T47D (cell line): ENCODE measurements at regions not wholly inside any gene's neighbourhood (a gene's known extent, or its start where the extent isn't known, plus 50 kb on each side); places are given as distances from the start of the nearest gene placed in this dataset.

ENCODE experiments used
- DNase-seq, 2 experiments: peaks; one replicate each; pipeline versions ENCODE4 v3.0.0 to v3.0.0-alpha.2; 2011 to 2012; ENCODE audit warnings: low read depth in 1 of 2, low spot score in 1 of 2
- JUND ChIP-seq: IDR thresholded peaks from 2 replicates; pipeline ENCODE4 v1.6.1; 2012; ENCODE audit warnings: low read depth
- in situ Hi-C: cut with HindIII; loops from 2 replicates; pipeline ENCODE4 v1.10.0; 2016; ENCODE audit warnings: low sequenced_read_pairs, low pct_unique_long_range_greater_than_20kb

DNA sequence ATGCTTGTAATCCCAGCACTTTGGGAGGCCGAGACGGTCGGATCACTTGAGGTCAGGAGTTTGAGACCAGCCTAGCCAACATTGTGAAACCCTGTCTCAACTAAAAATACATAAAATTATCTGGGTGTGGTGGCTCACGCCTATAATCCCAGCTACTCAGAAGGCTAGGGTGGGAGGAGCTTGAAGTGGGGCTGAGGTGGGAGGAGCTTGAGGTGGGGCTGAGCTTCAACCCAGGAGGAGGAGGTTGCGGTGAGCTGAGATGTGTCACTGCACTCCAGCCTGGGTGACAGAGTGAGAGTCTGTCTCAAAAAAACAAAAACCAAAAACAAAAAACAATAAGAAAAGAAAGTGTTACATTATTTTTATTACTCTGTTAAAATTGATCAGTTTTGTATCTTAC, 1164.4 kb upstream of the IGFBP7 start:
- no peak for DNase-seq
- in situ Hi-C loops, result no loop called here
- TF ChIP-seq JUND, result no peak

DNA sequence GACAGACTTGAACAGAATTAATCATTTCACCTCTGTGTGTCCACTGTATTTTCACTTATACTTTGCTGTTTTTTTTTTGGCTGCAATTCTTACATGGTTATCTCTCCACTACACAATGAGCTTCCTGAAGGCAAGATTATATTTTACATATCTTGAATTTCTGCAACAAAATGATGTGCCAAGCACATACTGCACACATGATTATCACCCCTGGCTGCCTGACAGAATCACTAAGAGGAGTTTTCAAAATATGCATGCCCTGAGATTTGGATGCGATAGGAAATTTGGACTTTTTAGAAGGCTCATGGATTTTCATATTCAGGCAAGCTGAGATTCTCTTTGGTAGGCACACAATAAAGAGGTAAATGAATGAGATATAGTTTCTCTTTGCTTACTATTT, 1162.1 kb upstream of the IGFBP7 start:
- DNase-seq, result no peak
- in situ Hi-C loops, result no loop called here
- TF ChIP-seq JUND, result no peak

DNA sequence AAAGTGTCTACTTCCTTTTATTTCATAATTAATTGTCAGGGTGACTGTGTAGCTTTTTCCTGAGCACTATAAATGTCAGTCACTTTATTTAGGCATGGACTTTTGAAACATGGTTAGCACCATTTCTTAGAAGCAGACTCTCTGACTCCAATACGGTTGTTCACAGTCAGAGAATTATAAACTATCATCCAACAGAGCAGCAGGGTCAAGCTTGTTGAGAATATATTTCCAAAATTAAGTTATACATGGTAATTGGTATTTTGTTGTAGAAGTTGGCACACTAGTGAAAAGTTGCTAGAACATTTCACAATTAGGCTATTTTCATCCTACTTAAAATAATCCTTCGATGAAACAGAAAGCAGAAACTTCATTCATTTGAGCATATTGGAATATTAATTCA, 1155.5 kb upstream of the IGFBP7 start:
- TF ChIP-seq JUND, result no peak
- no peak for DNase-seq
- in situ Hi-C loops, result no loop called here

DNA sequence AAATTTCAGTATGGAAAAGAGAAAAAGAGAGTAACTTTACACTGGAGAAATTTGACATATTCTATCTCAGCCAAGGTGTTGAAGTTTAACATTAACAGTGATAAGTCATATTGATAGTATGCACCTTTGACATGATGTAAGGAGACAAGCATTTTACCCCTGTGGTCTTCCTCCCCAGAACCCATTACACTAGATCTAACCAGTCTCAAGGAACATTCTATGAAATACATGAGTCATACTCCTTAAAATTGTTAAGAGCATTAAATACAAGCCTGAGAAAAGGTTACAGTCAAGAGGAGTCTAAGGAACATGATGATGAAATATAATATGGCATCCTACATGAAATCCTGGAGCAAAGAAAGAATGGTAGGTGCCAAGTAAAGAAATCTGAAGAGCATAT, 1151.3 kb upstream of the IGFBP7 start:
- in situ Hi-C loops, result no loop called here
- DNase-seq, result no peak
- TF ChIP-seq JUND, result no peak

DNA sequence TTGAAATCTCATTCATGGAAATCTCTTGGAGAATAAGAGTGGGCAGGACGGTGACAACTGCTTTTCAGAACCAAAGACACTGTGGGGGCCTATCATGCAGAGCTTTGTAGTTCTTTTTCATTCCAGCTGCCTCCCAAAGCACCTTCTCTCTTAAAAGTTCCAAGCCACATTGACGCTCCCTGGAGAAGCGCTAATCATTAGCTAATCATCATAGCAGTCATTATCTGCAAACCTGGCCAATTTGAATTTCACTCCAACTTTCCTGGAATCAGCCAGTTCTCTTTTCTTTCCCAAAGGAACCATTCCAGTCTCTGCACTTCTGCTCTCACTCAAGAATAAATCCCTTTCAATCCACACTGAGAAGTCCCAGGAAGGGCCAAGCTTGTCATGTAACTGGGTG, 1144.1 kb upstream of the IGFBP7 start:
- in situ Hi-C loops, result no loop called here
- TF ChIP-seq JUND, result no peak

DNA sequence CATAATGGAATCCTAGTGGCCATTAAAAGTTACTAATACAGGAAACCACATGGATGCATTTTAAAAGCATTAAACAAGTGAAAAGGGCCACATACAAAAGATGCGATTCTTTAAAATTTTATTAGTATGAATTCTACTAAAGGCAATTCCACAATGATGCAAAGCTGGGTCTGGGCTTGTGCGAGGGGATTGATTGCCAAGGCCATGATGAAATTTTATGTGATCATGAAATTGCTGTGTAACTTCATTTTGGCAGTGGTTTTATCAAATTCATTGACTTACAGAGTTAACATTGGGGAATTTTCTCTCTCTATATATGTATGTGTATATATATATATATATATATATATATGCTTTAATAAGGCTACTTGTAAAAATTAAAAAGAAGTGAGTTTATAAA, 1142.5 kb upstream of the IGFBP7 start:
- no peak for TF ChIP-seq JUND
- DNase-seq, result no peak
- in situ Hi-C loops, result no loop called here

More for the DNA sequence above, 1144.1 kb upstream of the IGFBP7 start:
- DNase-seq, result no peak

DNA sequence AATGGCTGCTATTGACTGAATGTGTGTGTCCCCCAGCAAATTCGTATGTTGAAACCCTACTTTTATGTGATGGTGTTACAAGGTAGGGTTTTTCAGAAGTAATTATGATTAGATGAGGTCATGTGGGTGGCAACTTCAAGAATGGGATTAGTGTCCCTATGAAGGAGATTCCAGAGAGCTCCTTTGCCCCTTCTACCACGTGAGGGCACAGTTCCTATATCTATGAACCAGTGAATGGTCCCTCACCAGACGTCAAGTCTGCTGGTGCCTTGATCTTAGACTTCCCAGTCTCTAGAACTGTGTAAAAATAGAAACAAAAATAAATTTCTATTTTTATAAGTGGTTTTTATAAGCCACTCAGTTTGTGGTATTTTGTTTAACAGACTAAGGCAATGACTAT, 1137.6 kb upstream of the IGFBP7 start:
- in situ Hi-C loops, result no loop called here
- no peak for TF ChIP-seq JUND
- DNase-seq, result peak in 1 of 2 experiments; percentile 61

DNA sequence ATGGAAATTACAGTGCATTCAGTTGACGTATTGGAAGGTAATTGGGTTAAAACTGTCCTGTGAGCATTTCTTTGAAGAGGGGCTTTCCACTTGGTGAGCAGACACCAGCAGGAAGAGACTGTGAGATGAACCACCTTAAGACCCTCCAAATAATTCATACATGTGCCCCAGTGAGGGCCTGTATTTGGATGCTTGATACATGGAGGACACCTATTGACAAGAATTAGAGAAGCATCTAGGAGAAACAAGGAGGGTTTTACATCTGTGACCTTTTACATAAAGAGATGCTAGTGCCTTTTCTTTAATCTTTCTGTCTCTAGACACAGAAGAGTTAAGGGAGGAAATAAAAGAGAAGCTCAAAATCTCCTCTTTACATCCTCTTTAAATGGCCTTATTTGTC, 1115.3 kb upstream of the IGFBP7 start:
- no peak for TF ChIP-seq JUND
- in situ Hi-C loops, result no loop called here
- no peak for DNase-seq

DNA sequence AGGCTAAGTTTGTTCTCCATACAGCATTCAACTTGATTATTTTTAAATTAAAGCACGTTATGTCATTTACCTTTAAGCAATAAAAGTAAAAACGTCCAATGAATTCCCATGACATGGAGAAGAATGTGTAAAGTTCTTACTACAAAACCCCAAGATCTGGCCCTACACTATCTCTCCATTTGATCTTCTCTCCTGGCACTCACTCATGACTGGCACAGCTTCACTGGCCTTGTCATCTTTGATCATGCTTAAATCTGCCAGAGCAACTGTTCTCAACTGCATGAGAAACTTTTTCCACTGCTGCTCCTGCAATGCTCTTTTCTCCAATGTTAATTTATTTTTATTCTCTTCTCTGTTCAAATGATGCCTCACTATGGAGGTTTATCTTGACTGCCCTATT, 1109.0 kb upstream of the IGFBP7 start:
- TF ChIP-seq JUND, result no peak
- peak in 1 of 2 experiments; percentile 6 for DNase-seq
- in situ Hi-C loops, result no loop called here

DNA sequence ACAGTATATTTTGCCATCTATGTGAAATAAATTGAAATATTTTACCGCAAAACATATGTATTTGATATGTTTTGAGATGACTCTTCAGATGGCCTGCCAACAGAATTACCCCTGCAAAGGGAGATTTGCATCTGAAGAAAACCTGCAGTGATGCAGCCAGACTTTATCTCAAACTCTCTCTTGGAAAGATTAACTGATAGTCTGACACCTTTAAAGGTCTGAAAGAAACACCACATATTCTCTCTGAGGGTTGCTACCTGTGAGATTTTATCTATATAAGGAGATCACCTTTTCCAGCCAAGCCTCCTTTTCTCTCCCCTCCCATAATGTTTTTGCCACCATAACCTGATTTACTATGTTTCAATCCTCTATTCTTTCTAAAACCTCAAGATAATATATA, 1106.3 kb upstream of the IGFBP7 start:
- no peak for DNase-seq
- no peak for TF ChIP-seq JUND
- in situ Hi-C loops, result no loop called here

DNA sequence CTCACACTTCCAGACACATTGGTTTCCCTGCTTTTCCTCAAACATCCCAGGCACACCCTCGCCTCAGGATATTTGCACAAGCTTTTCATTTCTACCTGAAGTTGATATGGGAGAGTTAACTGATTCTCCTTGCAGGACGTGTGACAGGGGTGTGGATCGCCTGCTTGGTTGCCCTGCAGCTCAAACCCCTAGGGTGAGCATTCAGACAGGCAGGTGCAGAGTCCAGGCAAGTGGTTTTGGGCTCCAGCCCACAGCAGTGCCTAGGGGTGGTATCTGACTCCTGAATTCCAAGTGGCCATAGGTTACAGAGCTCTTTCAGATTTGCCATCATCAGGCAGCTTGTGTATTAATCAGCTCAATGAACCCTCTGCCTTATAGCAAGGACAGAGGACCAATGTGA, 1104.2 kb upstream of the IGFBP7 start:
- no peak for TF ChIP-seq JUND
- in situ Hi-C loops, result no loop called here
- no peak for DNase-seq

DNA sequence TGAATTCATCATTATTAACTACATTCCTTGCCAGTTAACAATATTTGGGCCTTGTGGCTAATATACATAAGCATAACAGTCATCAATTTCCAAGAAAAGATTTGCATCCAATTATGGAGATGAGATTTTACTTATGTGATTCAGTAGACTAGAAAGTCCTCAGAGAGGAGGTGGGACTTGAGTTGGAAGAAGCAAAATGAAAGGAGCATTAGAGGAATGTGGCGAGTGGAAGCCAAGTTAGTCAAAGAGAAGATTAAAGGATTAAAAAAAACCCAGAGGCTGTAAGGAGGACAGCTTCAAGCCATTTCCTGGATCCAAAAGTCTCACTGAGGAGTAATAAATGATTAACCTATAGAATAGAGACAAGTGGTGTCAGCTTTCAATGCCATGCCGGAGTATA, 1099.4 kb upstream of the IGFBP7 start:
- TF ChIP-seq JUND, result no peak
- no peak for DNase-seq
- in situ Hi-C loops, result no loop called here

DNA sequence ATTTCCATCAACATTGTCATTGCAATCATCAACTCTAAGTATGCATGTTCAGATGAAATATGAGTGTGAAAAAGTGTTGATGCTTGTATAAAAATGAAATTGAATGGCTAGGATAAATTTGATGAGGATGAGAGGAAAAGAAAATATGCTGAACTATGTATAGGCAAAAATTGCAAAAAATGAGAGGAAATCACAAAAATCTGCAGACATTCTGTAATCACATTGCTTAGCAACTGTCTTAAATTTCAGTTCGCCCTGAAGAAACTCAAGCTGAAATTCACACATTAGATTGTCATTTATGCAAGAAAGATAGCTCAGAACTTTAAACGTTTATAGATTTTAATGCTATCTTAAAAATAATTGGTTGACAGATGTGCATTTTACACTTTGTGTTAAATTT, 1098.8 kb upstream of the IGFBP7 start:
- no peak for TF ChIP-seq JUND
- DNase-seq, result no peak
- in situ Hi-C loops, result no loop called here

DNA sequence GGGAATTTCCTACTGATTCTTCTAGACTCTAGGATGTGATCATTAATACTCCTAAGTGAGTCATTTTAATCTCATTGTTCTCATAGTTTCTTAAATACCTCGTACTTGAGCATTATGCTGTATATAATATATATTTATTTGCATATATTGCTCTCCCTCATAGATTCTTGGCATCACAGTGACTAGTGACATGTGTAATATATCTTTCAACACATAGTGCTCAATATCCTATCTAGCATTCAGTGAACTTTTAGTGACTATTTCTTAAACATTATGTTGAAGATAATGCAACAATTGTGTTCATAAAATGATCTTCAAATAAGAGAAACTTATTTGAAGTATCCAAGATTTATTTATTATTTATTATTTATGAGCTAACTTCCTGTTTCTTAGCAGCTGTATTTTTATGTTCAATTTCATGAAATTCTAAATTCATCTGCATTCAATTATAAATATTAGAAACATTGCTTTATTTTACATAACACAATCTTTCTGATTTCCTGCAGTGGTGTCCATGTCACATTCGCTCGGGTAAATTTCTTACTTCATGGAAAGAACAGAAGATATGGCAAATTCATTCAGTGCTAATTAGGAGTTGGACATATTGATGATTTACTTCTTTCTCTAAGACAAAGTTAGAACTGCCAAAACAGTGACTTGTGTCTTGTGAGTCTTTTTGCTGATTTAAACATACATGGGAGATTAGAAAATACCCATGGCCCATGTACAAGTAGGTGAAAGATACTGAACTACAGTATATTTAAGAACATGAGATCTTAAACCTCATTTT, 1095.5 kb upstream of the IGFBP7 start:
- no peak for DNase-seq
- TF ChIP-seq JUND, result no peak
- in situ Hi-C loops, result no loop called here

DNA sequence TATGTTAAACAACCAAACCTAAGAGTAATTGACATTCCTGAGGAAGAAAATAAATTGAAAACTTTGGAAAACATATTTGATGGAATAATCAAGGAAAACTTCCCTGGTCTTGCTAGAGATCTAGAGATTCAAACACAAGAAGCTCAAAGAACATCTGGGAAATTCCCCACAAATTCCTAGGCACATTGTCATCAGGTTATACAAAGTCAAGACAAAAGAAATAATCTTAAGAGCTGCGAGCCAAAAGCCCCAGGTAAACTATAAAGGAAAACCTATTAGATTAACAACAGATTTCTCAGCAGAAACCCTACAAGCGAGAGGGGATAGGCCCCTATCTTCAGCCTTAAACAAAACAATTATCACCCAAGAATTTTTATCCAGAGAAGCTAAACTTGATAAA, 1082.0 kb upstream of the IGFBP7 start:
- no peak for DNase-seq
- TF ChIP-seq JUND, result no peak
- in situ Hi-C loops, result no loop called here
